A172 (cell line): ENCODE measurements at regions not wholly inside any gene's neighbourhood (a gene's known extent, or its start where the extent isn't known, plus 50 kb on each side); places are given as distances from the start of the nearest gene placed in this dataset.
A peak's percentile ranks its signal among the peaks of the same experiment; 100 is the strongest.

Source experiments
- DNase-seq: peaks from one replicate; pipeline ENCODE4 v3.0.0-alpha.2; 2015; ENCODE audit warnings: low spot score

- DNase-seq: no peak
Observed at GRCh38 chr11:92759571-92760214, 209.8 kb upstream of the MTNR1B start.

GRCh38 chr11:92762121-92762540, 207.3 kb upstream of the MTNR1B start:
- DNase-seq: no peak

GRCh38 chr11:92763336-92763735, 206.1 kb upstream of the MTNR1B start:
- DNase-seq: no peak

GRCh38 chr11:92764128-92764527, 205.3 kb upstream of the MTNR1B start:
- no peak for DNase-seq

GRCh38 chr11:92765082-92765840, 204.2 kb upstream of the MTNR1B start:
- DNase-seq: no peak

GRCh38 chr11:92765965-92766371, 203.5 kb upstream of the MTNR1B start:
- DNase-seq: peak; percentile 0

GRCh38 chr11:92766698-92767097, 202.8 kb upstream of the MTNR1B start:
- DNase-seq: no peak

GRCh38 chr11:92767416-92767815, 202.0 kb upstream of the MTNR1B start:
- no peak for DNase-seq

- no peak for DNase-seq
Observed at GRCh38 chr11:92768121-92768840, 201.2 kb upstream of the MTNR1B start.

GRCh38 chr11:92769112-92769511, 200.3 kb upstream of the MTNR1B start:
- DNase-seq: no peak

GRCh38 chr11:92770419-92770818, 199.0 kb upstream of the MTNR1B start:
- DNase-seq: no peak

- DNase-seq: no peak
Observed at GRCh38 chr11:92770981-92771380, 198.5 kb upstream of the MTNR1B start.

- no peak for DNase-seq
Observed at GRCh38 chr11:92771701-92772100, 197.8 kb upstream of the MTNR1B start.

- DNase-seq: no peak
Observed at GRCh38 chr11:92775003-92775676, 194.3 kb upstream of the MTNR1B start.

- peak; percentile 0 for DNase-seq
Observed at GRCh38 chr11:92776676-92777075, 192.8 kb upstream of the MTNR1B start.

- DNase-seq: no peak
Observed at GRCh38 chr11:92779746-92780145, 189.7 kb upstream of the MTNR1B start.

- DNase-seq: no peak
Observed at GRCh38 chr11:92781151-92781550, 188.3 kb upstream of the MTNR1B start.

GRCh38 chr11:92782806-92783205, 186.6 kb upstream of the MTNR1B start:
- no peak for DNase-seq

- DNase-seq: no peak
Observed at GRCh38 chr11:92784331-92784730, 185.1 kb upstream of the MTNR1B start.

GRCh38 chr11:92787638-92788037, 181.8 kb upstream of the MTNR1B start:
- no peak for DNase-seq

- no peak for DNase-seq
Observed at GRCh38 chr11:92789761-92790160, 179.7 kb upstream of the MTNR1B start.

GRCh38 chr11:92790366-92790765, 179.1 kb upstream of the MTNR1B start:
- DNase-seq: no peak
